GM21717 (cell line): ENCODE measurements at regions not wholly inside any gene's neighbourhood (a gene's known extent, or its start where the extent isn't known, plus 50 kb on each side); places are given as distances from the start of the nearest gene placed in this dataset.

Experiments
- ATAC-seq: cut with Tn5 transposase; IDR thresholded peaks from one replicate; pipeline ENCODE4 v1.9.1; 2021; ENCODE audit warnings: mild to moderate bottlenecking, moderate library complexity; ENCODE audit not compliant: unreplicated experiment

- no peak for ATAC-seq
Observed at GRCh38 chr9:1261879-1262766, 212.0 kb downstream of the DMRT2 start.

GRCh38 chr9:1267141-1267570 lies 217.0 kb downstream of the DMRT2 start:
- peak; percentile 74 for ATAC-seq

DNA sequence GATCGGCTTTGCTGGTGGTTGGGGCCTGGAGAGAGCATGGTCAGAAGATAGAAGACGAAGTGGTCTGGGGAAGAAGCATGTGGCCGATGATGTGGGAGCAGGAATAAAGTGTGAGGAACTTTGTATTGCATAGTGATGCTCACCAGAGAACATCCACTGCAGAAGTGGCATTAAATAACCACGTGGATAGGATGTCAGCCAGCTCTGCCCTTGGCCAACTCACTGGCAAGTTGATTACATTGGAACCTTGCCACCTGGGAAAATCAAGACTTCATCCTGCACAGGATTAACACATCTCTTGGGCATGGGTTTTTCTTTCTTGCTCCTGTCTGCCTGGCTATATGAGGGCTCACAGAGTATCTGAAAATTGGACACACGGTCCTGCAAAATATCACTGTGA lies 217.4 kb downstream of the DMRT2 start:
- no peak for ATAC-seq

- ATAC-seq: no peak
Observed at GRCh38 chr9:1269533-1270315, 219.6 kb downstream of the DMRT2 start.

- ATAC-seq: no peak
Observed at GRCh38 chr9:1271367-1271766, 221.2 kb downstream of the DMRT2 start.

GRCh38 chr9:1271786-1272185 lies 221.6 kb downstream of the DMRT2 start:
- ATAC-seq: no peak

DNA sequence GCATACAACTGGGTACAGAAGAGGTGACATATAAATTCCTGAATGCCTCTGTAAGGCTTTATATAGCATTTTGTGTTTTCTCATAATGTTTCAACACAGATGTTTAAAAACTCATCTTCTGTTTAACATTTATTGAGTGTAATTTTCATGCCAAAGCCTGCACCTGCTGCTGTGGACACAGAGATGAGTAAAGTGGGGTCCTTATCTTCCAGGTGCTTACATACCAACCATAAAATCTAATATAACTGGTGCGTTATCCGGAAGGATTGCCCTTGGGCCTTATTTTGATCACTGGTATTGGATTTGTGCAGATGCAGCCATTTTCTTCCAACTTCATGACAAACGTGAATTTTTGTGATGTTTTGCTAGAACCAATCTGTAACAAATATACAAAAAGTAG lies 222.3 kb downstream of the DMRT2 start:
- ATAC-seq: no peak

DNA sequence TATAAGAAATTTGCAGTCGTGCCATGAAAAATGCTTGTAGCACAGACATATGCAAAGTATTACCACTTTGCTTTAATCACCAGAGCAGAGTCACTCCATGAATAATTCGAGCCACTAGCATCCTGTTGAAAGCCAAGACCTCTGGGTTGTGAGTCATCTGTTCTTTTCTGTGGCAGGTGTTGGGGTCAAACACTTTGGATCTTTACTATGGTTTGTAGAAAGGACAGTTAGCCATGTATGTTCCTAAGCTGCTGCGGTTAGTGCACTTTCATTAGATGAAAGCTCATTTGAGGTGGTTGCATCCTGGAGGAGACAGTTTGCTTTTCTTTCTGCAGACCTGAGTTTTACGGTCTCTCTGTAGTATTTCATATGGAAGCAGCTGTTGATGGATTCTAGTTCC lies 223.7 kb downstream of the DMRT2 start:
- no peak for ATAC-seq

GRCh38 chr9:1274334-1274733 lies 224.2 kb downstream of the DMRT2 start:
- no peak for ATAC-seq

DNA sequence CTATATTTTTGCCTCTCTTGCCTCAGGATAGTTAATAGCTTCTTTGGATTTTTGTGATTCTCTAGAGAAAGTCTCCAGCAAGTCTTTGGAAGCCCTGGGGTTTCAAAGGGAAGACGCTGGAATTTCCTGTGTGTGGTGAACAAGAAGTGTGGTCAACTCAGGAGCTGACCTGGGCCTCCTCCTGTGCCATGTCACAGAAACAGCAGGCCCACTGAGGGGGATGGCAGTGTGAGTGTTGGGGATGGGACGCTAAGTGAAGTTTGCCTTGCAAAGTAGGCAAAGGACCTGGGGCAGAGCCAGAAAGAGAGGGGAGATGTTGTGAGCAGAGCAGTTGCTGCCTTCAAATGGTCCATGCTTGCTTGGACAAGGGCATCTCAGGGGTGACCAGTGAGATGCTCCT lies 226.3 kb downstream of the DMRT2 start:
- ATAC-seq: no peak

DNA sequence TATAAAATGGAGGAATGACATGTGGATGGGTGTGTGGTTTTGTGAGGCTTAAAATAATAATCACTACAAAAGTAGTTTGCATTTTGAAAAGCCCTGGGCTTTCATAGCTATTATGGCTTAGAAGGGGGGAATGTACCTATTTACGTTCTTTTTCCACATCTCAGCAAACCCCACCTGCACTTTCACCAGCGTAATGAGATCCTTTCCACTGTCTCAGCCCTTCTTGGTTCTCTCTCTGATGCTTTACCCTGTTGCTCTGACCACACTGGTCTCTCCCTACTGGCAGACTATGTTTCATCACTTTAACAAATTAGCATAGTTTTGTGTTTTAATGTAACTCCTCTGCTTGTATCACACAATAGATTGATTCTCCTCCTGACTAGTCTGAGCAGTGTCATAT lies 234.6 kb downstream of the DMRT2 start:
- no peak for ATAC-seq

DNA sequence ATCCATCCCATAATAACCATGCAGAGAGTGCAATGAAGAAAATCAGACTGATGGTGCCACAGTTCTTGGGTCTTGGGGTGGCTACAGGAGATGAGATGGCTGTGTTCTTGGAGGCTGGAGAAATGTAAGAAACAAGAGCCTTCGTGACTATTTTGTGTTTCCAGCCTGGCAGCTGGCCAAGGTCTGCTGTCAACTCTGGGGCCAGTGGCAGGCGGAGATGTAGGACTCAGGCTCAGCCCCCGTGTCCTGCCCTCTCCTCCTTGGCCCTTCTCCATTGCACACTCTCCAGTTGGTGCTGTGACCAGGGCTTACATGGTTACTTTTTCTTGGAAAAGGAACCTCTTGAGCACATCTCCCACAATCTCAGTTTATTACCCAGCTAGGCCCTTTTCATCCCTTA lies 235.4 kb downstream of the DMRT2 start:
- ATAC-seq: no peak

DNA sequence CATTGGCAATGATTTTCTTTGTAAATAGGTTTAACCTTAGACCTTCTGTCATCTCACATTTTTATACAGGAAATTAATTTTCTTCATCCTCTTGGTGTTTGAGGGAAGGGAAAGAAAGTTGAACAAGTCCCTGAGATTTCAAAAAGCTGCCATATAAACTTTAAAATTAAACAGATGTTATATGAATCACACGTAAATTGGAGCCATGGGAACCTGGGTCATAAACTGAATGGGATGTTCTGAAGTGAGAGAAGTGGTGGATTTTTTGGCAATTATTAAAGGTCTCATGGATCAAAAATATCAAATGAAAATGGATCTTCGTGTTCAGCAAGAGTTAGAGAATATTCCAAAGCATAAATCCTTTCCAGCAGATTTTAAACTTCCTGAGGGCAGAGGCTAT lies 242.2 kb downstream of the DMRT2 start:
- no peak for ATAC-seq

- ATAC-seq: no peak
Observed at GRCh38 chr9:1294641-1295258, 244.6 kb downstream of the DMRT2 start.

DNA sequence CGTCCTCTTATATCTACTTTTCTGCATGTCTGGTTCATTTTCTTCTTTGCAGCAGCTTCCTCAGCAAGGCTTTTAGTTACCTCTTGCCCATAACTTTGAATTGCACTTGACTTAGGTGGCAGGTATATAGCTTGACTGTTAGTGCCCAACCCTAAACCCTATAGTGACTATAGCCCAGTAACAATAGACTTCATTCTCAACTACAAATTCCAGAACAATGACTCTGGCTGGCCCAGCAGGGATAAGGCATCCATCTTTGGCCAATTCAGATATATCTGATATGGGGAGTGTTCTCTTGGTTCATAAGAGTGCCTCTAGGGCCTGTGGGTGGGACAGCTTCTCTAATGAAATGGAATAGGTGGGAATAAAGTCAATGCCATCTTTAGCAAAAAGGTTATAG lies 246.2 kb downstream of the DMRT2 start:
- no peak for ATAC-seq

DNA sequence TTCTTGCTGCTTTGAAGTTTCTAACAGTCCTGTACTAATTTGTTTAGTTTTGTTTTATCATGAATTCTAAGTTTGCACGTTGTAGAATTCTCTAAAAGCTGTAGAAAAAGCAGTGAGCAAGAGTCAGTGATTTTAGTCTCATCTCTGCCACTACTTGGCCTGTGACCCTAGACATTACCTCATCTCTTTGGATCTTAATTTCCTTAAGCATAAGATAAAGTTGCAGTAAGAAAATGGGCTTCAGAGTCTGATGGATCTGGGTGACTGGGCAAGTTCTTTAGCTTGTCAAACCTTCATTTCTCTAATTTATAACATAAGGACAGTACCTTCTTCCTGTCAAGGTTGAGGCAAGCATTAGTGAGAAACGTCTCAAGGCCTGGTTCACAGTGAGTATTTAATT lies 247.9 kb downstream of the DMRT2 start:
- ATAC-seq: no peak

- no peak for ATAC-seq
Observed at GRCh38 chr9:1300941-1301340, 250.8 kb downstream of the DMRT2 start.

DNA sequence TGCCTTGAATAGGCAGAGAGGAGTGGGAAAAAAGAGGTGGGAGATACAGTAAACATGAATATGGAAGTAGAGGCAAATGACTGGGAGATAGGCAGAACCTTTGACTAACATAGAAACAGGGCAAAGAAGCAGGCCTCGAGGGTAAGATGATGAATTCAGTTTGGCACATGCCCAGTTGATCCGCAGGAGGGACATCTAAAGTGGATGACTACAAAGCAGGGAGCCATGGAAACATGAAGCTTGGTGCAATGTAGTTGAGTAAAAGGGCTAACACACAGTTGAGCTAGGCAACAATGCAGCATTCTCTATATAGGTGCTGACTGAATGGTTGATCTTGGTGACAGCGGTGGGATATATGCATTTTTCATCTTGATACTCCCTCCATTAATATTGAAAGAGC lies 253.8 kb downstream of the DMRT2 start:
- no peak for ATAC-seq

DNA sequence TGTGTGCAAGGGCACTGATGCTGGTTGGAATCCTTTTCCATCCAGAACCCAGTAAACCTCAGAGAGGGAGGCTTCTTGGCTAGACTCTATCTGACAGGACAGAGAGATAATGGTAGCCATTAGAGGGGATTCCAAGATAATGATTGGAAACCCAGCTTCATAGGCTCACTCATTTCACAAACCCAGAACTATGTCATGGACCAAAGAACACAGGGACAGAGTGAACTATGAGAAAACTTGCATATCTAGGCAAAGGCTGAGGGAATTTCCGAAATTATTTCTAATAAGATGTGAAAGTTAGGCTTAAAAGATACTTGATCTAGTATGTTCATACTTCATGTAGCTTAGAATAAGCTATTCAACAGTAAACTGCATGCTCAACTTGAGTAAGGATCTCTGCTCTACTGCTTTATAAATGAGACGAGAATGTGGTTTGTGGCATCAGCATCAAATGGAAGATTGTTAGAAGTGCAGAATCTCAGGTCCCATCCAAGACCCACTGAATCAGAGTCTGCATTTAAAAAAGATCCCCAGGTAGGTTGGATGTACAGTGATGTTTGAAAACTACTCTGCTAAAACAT lies 261.4 kb downstream of the DMRT2 start:
- no peak for ATAC-seq

DNA sequence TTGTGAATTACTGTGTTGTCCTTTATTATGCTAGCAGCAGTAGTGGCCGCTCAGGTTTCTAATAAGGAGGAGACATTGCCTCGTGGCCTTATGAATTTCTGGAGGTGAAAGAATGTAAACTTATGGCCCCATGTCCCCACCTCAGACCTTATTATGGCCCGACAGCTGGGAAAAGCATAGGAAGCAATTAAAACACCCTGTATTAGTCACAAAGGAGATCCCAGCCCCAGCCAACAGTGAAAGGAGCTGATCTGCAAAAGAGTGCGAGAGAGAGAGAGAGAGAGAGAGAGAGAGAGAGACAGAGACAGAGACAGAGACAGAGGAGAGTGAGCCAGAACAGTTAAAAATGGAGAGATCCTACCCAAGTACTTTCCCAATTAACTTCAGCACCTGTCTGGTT lies 269.3 kb downstream of the DMRT2 start:
- ATAC-seq: no peak

DNA sequence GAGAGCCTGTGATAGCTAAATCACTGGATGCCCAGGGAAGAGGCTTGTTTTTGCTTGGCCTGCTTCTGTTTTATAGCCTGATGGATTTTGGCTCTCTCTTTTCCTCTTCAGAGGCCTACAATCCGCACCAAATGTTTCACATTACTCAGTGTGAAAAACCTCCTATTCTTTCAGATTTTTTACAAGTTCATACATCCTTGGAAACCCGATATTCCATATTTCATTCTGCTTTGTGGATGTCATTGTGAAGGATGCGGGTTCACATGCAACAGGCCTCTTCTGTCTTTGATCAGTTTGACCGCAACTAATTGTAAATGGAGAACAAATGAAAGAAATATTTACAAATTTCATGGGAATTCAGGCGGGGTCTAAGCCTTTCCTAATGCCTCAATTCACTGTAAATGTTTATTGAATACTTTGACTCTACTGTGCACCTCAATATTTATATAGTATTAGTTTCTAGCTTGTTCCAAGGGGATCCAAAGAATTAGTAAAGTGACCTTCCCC lies 269.9 kb downstream of the DMRT2 start:
- ATAC-seq: no peak
